ENCODE measurements at regions not wholly inside any gene's neighbourhood (a gene's known extent, or its start where the extent isn't known, plus 50 kb on each side); places are given as distances from the start of the nearest gene placed in this dataset.
"Not testable (repeated sequence)": the region's sequence is repeated elsewhere in the genome, so short reads cannot be mapped to it uniquely, and the experiment has no call there.

- not testable (repeated sequence) for DNase-seq (ENCODE audit: low spot score)
Observed at GRCh38 chr7:76971201-76971600, 61.0 kb downstream of the SPDYE17 start.

- not testable (repeated sequence) for DNase-seq (ENCODE audit: low spot score)
Observed at GRCh38 chr7:76969892-76970291, 62.3 kb downstream of the SPDYE17 start.

- DNase-seq (ENCODE audit: low spot score): not testable (repeated sequence)
Observed at GRCh38 chr7:76965731-76966548, 66.2 kb downstream of the SPDYE17 start.

GRCh38 chr7:76964050-76964449 is 68.1 kb downstream of the SPDYE17 start:
- DNase-seq (ENCODE audit: low spot score): not testable (repeated sequence)

- not testable (repeated sequence) for DNase-seq (ENCODE audit: low spot score)
Observed at GRCh38 chr7:76963061-76963460, 69.1 kb downstream of the SPDYE17 start.

- DNase-seq (ENCODE audit: low spot score): not testable (repeated sequence)
Observed at GRCh38 chr7:76960400-76960986, 71.7 kb downstream of the SPDYE17 start.

GRCh38 chr7:76959573-76960399 is 72.4 kb downstream of the SPDYE17 start:
- DNase-seq (ENCODE audit: low spot score): not testable (repeated sequence)

GRCh38 chr7:76956531-76956930 is 75.6 kb downstream of the SPDYE17 start:
- not testable (repeated sequence) for DNase-seq (ENCODE audit: low spot score)

GRCh38 chr7:76955124-76955523 is 77.0 kb downstream of the SPDYE17 start:
- not testable (repeated sequence) for DNase-seq (ENCODE audit: low spot score)

- not testable (repeated sequence) for DNase-seq (ENCODE audit: low spot score)
Observed at GRCh38 chr7:76944603-76945002, 87.6 kb downstream of the SPDYE17 start.

GRCh38 chr7:76941809-76942765 is 90.1 kb downstream of the SPDYE17 start:
- DNase-seq (ENCODE audit: low spot score): not testable (repeated sequence)

- DNase-seq (ENCODE audit: low spot score): not testable (repeated sequence)
Observed at GRCh38 chr7:76937781-76938180, 94.4 kb downstream of the SPDYE17 start.

- not testable (repeated sequence) for DNase-seq (ENCODE audit: low spot score)
Observed at GRCh38 chr7:76937330-76937729, 94.8 kb downstream of the SPDYE17 start.

GRCh38 chr7:76936346-76936745 is 95.8 kb downstream of the SPDYE17 start:
- not testable (repeated sequence) for DNase-seq (ENCODE audit: low spot score)

GRCh38 chr7:76934711-76935110 is 97.5 kb downstream of the SPDYE17 start:
- not testable (repeated sequence) for DNase-seq (ENCODE audit: low spot score)

GRCh38 chr7:76932957-76933356 is 99.2 kb downstream of the SPDYE17 start:
- not testable (repeated sequence) for DNase-seq (ENCODE audit: low spot score)

GRCh38 chr7:76931441-76931840 is 100.7 kb downstream of the SPDYE17 start:
- DNase-seq (ENCODE audit: low spot score): not testable (repeated sequence)

GRCh38 chr7:76930416-76930815 is 101.7 kb downstream of the SPDYE17 start:
- not testable (repeated sequence) for DNase-seq (ENCODE audit: low spot score)

- not testable (repeated sequence) for DNase-seq (ENCODE audit: low spot score)
Observed at GRCh38 chr7:76928751-76929150, 103.4 kb downstream of the SPDYE17 start.

GRCh38 chr7:76927741-76928393 is 104.3 kb downstream of the SPDYE17 start:
- not testable (repeated sequence) for DNase-seq (ENCODE audit: low spot score)

- not testable (repeated sequence) for DNase-seq (ENCODE audit: low spot score)
Observed at GRCh38 chr7:76926416-76926815, 105.7 kb downstream of the SPDYE17 start.
